HFFc6 (cell line): ENCODE measurements at regions not wholly inside any gene's neighbourhood (a gene's known extent, or its start where the extent isn't known, plus 50 kb on each side); places are given as distances from the start of the nearest gene placed in this dataset.

Source experiments
- DNase-seq: peaks from one replicate; pipeline ENCODE4 v3.0.0-alpha.2; 2018
- H3K27ac Mint-ChIP-seq: 2 replicates; pipeline ENCODE4 v1.8.0; 2020; ENCODE audit warnings: mild to moderate bottlenecking, mixed read lengths
- H3K27me3 Mint-ChIP-seq: 2 replicates; pipeline ENCODE4 v1.8.0; 2021; ENCODE audit warnings: mild to moderate bottlenecking, moderate library complexity, mixed read lengths; ENCODE audit not compliant: insufficient read depth
- H3K36me3 Mint-ChIP-seq: 2 replicates; pipeline ENCODE4 v1.8.0; 2021; ENCODE audit warnings: low read depth, mixed read lengths
- H3K4me1 Mint-ChIP-seq: 2 replicates; pipeline ENCODE4 v1.8.0; 2020; ENCODE audit warnings: low read depth, mixed read lengths
- H3K4me3 Mint-ChIP-seq: 2 replicates; pipeline ENCODE4 v1.8.0; 2020; ENCODE audit warnings: mild to moderate bottlenecking, moderate library complexity, mixed read lengths
- H3K9me3 Mint-ChIP-seq: 2 replicates; pipeline ENCODE4 v1.8.0; 2020; ENCODE audit warnings: mild to moderate bottlenecking, mixed read lengths
- TF ChIP-seq, protein P1 (sequence below): fragments of 200-600 bp; sonication (generic); IDR thresholded peaks from 2 replicates; pipeline ENCODE4 v1.5.0; 2021; ENCODE audit warnings: antibody characterized with exemption, mild to moderate bottlenecking

DNA sequence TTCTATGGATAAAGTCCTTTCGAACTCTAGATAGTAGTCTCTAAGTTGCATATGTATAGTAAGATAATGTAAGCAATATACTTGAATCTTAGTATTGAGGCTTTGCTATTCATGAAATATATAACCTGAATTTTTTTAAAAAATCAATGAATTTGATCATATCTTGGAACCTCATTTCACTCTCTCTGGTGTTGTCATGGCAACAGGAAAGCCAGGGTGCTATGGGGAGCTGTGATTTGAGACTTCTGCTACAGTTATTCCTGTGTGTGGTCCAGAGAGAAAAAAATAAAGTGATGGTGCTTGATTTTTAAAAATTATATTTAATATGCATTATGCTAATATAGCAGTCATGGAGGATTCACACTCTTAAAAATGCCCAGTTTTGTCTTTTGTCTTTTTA lies 508.0 kb downstream of the SNAPC1 start:
- TF ChIP-seq, protein P1, sequence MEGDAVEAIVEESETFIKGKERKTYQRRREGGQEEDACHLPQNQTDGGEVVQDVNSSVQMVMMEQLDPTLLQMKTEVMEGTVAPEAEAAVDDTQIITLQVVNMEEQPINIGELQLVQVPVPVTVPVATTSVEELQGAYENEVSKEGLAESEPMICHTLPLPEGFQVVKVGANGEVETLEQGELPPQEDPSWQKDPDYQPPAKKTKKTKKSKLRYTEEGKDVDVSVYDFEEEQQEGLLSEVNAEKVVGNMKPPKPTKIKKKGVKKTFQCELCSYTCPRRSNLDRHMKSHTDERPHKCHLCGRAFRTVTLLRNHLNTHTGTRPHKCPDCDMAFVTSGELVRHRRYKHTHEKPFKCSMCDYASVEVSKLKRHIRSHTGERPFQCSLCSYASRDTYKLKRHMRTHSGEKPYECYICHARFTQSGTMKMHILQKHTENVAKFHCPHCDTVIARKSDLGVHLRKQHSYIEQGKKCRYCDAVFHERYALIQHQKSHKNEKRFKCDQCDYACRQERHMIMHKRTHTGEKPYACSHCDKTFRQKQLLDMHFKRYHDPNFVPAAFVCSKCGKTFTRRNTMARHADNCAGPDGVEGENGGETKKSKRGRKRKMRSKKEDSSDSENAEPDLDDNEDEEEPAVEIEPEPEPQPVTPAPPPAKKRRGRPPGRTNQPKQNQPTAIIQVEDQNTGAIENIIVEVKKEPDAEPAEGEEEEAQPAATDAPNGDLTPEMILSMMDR, result no peak
- Mint-ChIP-seq H3K36me3 (no peaks in the 10 kb centered on the region), H3K4me3 (no peak overlapping the region), H3K4me1 (no peaks in the 10 kb centered on the region), H3K9me3 (no peaks in the 10 kb centered on the region), H3K27ac (no peak overlapping the region), H3K27me3 (no peaks in the 10 kb centered on the region)
- DNase-seq, result no peak

DNA sequence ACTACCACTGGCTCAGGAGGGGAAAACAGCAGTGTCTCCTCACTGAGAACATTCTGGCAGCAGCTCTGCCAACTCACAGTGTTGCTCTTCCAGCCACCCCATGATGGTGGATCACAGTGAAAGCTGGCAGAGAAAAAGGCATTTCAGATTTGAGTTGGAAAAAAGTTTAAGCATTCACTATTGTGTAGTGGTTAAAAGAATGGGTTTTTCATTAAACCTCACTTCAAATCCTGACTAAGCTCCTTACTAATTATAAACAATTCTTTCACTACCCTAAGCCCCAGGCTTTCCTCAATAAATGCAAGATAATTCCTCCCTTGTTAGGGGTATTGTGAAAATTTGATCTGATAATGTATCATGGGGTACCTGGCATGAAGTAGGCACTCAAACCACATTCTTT lies 518.1 kb downstream of the SNAPC1 start:
- Mint-ChIP-seq H3K27me3 (no peaks in the 10 kb centered on the region), H3K4me1 (no peaks in the 10 kb centered on the region), H3K4me3 (no peak overlapping the region), H3K9me3 (peaks cover 16% of the 10 kb centered on the region), H3K36me3 (no peaks in the 10 kb centered on the region), H3K27ac (no peak overlapping the region)
- no peak for DNase-seq
- TF ChIP-seq, protein P1, result no peak

DNA sequence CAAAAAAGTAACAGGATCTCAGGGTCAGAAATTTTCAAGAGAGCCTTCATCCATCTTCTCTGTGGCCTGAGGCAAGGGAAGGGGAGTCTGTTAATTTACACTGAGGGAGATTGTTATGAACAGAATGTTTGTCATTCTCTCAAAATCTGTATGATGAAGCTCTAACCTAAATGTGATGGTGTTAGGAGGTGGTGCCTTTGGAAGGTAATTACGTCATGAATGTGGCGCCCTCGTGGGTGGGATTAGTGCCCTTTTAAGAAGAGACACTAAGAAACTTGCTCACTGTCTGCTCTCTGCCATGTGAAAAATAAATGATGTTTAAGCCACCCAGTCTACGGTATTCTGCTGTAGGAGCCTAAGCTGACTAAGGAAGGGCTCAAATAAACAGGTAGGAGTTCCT lies 521.6 kb downstream of the SNAPC1 start:
- no peaks in the 10 kb centered on the region for H3K36me3 Mint-ChIP-seq
- TF ChIP-seq, protein P1, result no peak

DNA sequence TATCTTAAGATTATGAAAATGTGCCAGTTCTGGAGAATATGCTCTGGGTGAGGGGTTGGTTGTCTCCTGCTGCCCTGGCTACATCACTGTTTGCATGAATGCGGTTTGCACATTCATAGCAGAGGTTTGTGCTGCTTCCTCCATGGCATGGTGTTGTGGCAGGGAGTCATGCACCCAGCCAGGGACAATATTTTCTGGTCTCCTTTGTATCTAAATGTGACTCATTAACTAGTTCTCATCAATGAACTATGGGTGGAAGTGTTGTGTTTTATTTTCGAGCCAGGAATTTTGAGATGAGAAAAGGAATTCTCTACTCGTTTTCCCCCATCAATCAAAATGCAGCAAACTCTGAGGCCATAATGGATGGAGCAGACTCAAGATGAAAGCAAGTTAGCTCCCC lies 527.3 kb downstream of the SNAPC1 start:
- no peaks in the 10 kb centered on the region for H3K4me1 Mint-ChIP-seq
- peak; percentile 12 for DNase-seq
- TF ChIP-seq, protein P1, result no peak
- peaks cover 6% of the 10 kb centered on the region; the same call in 1 of the 2 replicates for H3K9me3 Mint-ChIP-seq
- H3K36me3 Mint-ChIP-seq, result no peaks in the 10 kb centered on the region
- no peak overlapping the region for H3K4me3 Mint-ChIP-seq
- H3K27me3 Mint-ChIP-seq, result no peaks in the 10 kb centered on the region
- H3K27ac Mint-ChIP-seq, result no peak overlapping the region

More for the DNA sequence above, 521.6 kb downstream of the SNAPC1 start:
- peaks cover 12% of the 10 kb centered on the region for H3K9me3 Mint-ChIP-seq
- no peak overlapping the region for H3K4me3 Mint-ChIP-seq
- H3K4me1 Mint-ChIP-seq, result no peaks in the 10 kb centered on the region
- H3K27ac Mint-ChIP-seq, result no peak overlapping the region
- no peak for DNase-seq
- H3K27me3 Mint-ChIP-seq, result no peaks in the 10 kb centered on the region

DNA sequence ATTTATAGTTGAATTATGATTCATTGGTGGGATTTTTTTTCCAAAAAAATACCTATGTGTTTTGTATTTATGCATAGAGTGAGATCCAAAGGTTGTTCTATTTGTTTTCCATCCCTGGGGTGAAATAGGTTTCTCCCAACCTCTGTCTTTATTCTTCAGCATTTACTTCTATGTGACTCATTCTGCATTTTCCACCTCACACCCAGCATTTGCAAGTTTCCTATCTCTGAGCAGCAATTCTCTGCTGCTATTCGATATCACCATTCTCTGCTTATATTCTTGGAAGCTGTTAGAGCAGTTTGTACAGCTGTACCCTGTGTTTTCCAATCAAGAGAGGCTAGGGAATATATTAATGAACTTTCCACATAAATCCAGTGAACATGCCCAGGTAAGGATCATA lies 538.9 kb downstream of the SNAPC1 start:
- Mint-ChIP-seq H3K27ac (no peak overlapping the region), H3K4me3 (no peak overlapping the region), H3K9me3 (peaks cover 18% of the 10 kb centered on the region), H3K36me3 (no peaks in the 10 kb centered on the region), H3K4me1 (no peaks in the 10 kb centered on the region), H3K27me3 (no peaks in the 10 kb centered on the region; the same call in 1 of the 2 replicates)
- TF ChIP-seq, protein P1, result no peak
- DNase-seq, result no peak

DNA sequence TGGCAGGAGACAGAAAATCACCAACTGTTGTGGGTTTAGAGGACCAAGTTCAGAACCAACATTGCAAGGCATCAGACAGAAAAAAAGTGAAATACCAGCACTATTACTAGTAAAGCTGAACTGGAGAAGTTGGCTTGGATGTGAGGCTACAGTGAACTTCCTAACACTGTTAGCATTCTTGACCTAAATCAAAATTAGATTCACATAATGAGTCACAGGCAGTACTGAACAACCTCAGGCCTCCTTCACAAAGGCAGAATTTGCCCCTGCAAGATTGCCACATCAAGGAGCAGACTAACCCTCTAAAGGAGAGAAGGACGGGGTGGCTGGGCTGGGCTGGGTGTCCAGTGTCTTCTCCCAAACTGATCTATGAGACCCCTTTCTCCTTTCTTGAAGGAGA lies 539.7 kb downstream of the SNAPC1 start:
- no peak for DNase-seq

More for the DNA sequence above, 539.7 kb downstream of the SNAPC1 start:
- Mint-ChIP-seq H3K9me3 (peaks cover 19% of the 10 kb centered on the region), H3K4me1 (no peaks in the 10 kb centered on the region), H3K36me3 (no peaks in the 10 kb centered on the region), H3K27me3 (no peaks in the 10 kb centered on the region; the same call in 1 of the 2 replicates), H3K4me3 (no peak overlapping the region), H3K27ac (no peak overlapping the region)
- TF ChIP-seq, protein P1, result no peak
